Gastrocnemius medialis (tissue), 4 donors: ENCODE measurements at regions not wholly inside any gene's neighbourhood (a gene's known extent, or its start where the extent isn't known, plus 50 kb on each side); places are given as distances from the start of the nearest gene placed in this dataset.
A peak's percentile ranks its signal among the peaks of the same experiment; 100 is the strongest.

ENCODE experiments used
- ATAC-seq, 2 donors: fragments of 150-250 bp; one replicate each; pipeline ENCODE4 v1.9.1; 2016
- DNase-seq, 2 donors: peaks; one replicate each; pipeline ENCODE4 v3.0.0-alpha.2; 2019
- H3K27ac ChIP-seq, 4 donors: fragments of 200-600 bp; sonication (generic); 1 replicate in 1 of 4; 2 replicates in 3 of 4; pipeline ENCODE4 v1.5.1; 2016 to 2018; ENCODE audit warnings: mild to moderate bottlenecking in 2 of 4, moderate library complexity in 1 of 4
- H3K27me3 ChIP-seq, 3 donors: fragments of 200-600 bp; sonication (generic) in 2 of 3; 1 replicate in 1 of 3; 2 replicates in 2 of 3; pipeline versions ENCODE4 v1.5.1 to v1.6.0; 2016 to 2019; ENCODE audit warnings: mild to moderate bottlenecking in 1 of 3, moderate library complexity in 1 of 3
- H3K36me3 ChIP-seq, 2 donors: fragments of 200-600 bp; sonication (generic) in 1 of 2; one replicate each; pipeline ENCODE4 v1.5.1; 2017 to 2018
- H3K4me1 ChIP-seq, 2 donors: fragments of 200-600 bp; sonication (generic) in 1 of 2; one replicate each; pipeline ENCODE4 v1.5.1; 2016 to 2017; ENCODE audit warnings: mild to moderate bottlenecking in 2 of 2
- H3K4me3 ChIP-seq, 4 donors: fragments of 200-600 bp; sonication (generic) in 3 of 4; 1 replicate in 1 of 4; 2 replicates in 3 of 4; pipeline ENCODE4 v1.5.1; 2016 to 2019; ENCODE audit warnings: mild to moderate bottlenecking in 2 of 4
- H3K9me3 ChIP-seq, 3 donors: fragments of 200-600 bp; sonication (generic) in 2 of 3; 1 replicate in 1 of 3; 2 replicates in 2 of 3; pipeline ENCODE4 v1.5.1; 2016 to 2019
- POLR2A ChIP-seq, 2 donors: fragments of 450-650 bp; IDR thresholded peaks; one replicate each; pipeline ENCODE4 v1.6.1; 2017; ENCODE audit warnings: antibody characterized with exemption in 2 of 2, mild to moderate bottlenecking in 2 of 2, moderate library complexity in 2 of 2
- in situ Hi-C, 4 donors: fragments of 200-750 bp; cut with MboI; loops; one replicate each; pipeline versions ENCODE4 v1.15.0 to v1.8.0; 2017; ENCODE audit warnings: low sequenced_read_pairs in 4 of 4
- intact Hi-C: fragments of 100-400 bp; cut with DNase I; formaldehyde crosslinking; loops from one replicate; pipeline ENCODE4 v1.15.1; 2023; ENCODE audit warnings: low total_unique reads
- TF ChIP-seq, protein P1 (sequence below), 5 experiments: fragments of 450-650 bp in 3 of 5; fragments of 200-600 bp in 2 of 5; sonication (generic) in 2 of 5; IDR thresholded peaks in 4 of 5; conservative IDR thresholded peaks in 1 of 5; 1 replicate in 4 of 5; 2 replicates in 1 of 5; pipeline ENCODE4 v1.5.1; 2016 to 2019; ENCODE audit warnings: antibody characterized with exemption in 5 of 5, mild to moderate bottlenecking in 3 of 5, moderate library complexity in 3 of 5

DNA sequence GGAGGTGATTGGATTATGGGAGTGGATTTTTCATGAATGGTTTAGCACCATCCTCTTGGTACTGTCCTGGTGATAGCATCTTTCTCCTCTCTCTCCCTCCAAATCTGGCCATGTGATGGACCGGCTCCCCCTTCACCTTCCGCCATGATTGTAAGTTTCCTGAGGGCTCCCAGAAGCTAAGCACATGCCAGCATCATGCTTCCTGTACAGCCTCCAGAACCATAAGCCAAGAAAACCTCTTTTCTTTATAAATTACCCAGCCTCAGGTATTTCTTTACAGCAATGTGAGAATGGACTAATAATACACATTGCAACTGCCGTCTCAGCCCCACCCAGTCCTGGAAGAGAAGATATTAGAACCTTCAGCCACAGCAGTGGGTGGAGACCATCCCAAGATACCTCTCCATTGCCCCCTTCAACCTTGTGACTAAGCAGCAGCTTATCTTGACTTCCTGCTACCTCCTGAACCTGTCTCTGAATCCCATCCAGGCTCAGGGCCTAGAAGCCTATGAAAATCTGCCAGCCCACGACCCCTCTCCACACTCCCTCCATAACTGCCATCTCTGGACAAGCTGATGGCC is 81.8 kb upstream of the AGAP1 start:
- no peaks in the 10 kb centered on the region for H3K9me3 ChIP-seq
- H3K27ac ChIP-seq: no peak overlapping the region
- no peak for TF ChIP-seq POLR2A (IDR thresholded peaks at IDR 0.05)
- TF ChIP-seq, protein P1, sequence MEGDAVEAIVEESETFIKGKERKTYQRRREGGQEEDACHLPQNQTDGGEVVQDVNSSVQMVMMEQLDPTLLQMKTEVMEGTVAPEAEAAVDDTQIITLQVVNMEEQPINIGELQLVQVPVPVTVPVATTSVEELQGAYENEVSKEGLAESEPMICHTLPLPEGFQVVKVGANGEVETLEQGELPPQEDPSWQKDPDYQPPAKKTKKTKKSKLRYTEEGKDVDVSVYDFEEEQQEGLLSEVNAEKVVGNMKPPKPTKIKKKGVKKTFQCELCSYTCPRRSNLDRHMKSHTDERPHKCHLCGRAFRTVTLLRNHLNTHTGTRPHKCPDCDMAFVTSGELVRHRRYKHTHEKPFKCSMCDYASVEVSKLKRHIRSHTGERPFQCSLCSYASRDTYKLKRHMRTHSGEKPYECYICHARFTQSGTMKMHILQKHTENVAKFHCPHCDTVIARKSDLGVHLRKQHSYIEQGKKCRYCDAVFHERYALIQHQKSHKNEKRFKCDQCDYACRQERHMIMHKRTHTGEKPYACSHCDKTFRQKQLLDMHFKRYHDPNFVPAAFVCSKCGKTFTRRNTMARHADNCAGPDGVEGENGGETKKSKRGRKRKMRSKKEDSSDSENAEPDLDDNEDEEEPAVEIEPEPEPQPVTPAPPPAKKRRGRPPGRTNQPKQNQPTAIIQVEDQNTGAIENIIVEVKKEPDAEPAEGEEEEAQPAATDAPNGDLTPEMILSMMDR (IDR thresholded peaks at IDR 0.05 in 4 of 5, conservative IDR thresholded peaks at IDR 0.05 in 1 of 5): no peak
- in situ Hi-C loops: no loop called here
- DNase-seq (no peak), ATAC-seq (no peak)
- intact Hi-C loops: no loop called here
- H3K4me3 ChIP-seq: no peak overlapping the region
- H3K27me3 ChIP-seq: no peaks in the 10 kb centered on the region
- no peaks in the 10 kb centered on the region for H3K36me3 ChIP-seq
- no peaks in the 10 kb centered on the region for H3K4me1 ChIP-seq

DNA sequence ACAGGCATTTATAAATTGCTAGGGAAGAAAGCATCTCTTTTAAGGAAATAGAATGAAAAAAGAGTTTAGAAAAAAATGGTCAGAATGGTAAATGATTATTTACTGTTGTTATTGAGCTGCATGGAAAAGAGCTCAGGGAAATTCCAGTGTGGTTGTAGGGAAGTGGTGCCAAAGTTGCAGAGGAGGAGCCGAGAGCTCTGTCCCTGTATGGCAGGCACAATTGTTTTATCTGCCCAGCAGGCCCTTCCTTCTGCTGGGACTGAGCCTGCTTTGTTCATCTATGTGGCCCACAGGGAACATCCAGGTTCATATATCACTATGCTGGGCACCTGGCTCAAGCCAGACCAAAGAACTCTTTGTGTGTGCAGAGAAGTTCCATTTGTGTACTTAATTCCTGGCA is 80.8 kb upstream of the AGAP1 start:
- intact Hi-C loops: no loop called here
- H3K27me3 ChIP-seq: no peaks in the 10 kb centered on the region
- no peak for ATAC-seq

DNA sequence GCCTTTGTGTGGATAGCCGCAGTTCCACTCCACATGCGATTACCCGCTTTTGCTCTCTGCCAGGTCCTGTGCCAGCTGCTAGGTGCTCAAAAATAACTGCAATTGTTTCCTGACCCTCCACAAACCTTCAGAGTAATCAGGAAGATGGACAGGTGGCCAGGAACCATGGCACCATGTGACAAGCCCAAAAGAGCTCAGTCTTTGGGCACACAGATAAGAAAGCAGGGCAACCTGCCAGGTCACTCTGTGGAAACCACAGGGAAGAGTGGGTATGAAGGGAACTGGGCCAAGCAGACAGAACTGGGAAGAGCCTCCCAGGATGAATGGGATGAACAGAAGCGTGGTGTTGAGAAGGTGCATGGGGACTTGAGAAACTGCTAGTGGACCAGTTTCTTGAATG is 79.4 kb upstream of the AGAP1 start:
- ATAC-seq (no peak), DNase-seq (no peak)
- Histone ChIP-seq H3K4me3 (no peak overlapping the region), H3K27me3 (no peaks in the 10 kb centered on the region), H3K36me3 (no peaks in the 10 kb centered on the region), H3K9me3 (no peaks in the 10 kb centered on the region), H3K27ac (no peak overlapping the region), H3K4me1 (no peaks in the 10 kb centered on the region)
- TF ChIP-seq, protein P1 (IDR thresholded peaks at IDR 0.05 in 4 of 5, conservative IDR thresholded peaks at IDR 0.05 in 1 of 5): no peak
- TF ChIP-seq POLR2A (IDR thresholded peaks at IDR 0.05): no peak
- in situ Hi-C loops: no loop called here
- intact Hi-C loops: no loop called here

More for the DNA sequence above, 80.8 kb upstream of the AGAP1 start:
- no peak for DNase-seq
- in situ Hi-C loops: no loop called here
- Histone ChIP-seq H3K4me3 (no peak overlapping the region), H3K9me3 (no peaks in the 10 kb centered on the region), H3K36me3 (no peaks in the 10 kb centered on the region), H3K4me1 (no peaks in the 10 kb centered on the region), H3K27ac (no peak overlapping the region)
- TF ChIP-seq, protein P1 (IDR thresholded peaks at IDR 0.05 in 4 of 5, conservative IDR thresholded peaks at IDR 0.05 in 1 of 5): no peak
- TF ChIP-seq POLR2A (IDR thresholded peaks at IDR 0.05): no peak

DNA sequence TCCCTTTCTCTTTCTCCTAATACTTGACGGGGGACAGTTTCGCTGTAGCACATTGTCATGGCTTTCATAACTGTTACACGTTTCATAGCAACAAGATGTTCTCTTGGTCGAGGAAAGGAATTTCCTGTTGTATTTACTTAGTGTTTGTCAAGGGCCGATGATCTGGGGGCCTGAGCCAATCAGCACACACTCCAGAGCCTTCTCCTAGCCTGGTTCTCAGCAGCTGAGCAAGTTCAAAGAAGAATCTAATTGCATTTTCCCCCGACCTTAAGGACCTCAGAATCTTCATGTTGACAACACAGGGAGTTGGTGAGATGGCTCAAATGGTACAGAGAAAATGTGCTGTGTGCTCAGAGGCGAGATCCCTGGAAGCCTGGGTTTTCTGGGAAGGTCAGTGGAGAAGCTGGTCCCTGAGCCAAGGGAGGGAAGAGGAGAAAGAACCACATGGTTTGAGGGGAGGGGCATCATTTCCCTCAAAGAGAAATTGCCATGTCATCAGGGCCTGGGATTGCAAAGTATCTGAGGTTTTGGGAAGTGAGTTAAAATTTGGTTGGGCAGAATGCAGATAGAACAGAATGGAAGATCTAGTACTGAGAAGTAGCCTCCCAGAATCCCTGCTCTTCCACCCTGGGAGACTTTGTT is 76.9 kb upstream of the AGAP1 start:
- in situ Hi-C loops (no loop called here), intact Hi-C loops (no loop called here)
- peak in 1 of 2 donors; percentile 52 for ATAC-seq
- no peaks in the 10 kb centered on the region for H3K4me1 ChIP-seq
- H3K9me3 ChIP-seq: no peaks in the 10 kb centered on the region
- H3K36me3 ChIP-seq: no peaks in the 10 kb centered on the region
- H3K27ac ChIP-seq: peak overlapping the region in 1 of 4 donors; percentile 21
- DNase-seq: no peak
- TF ChIP-seq, protein P1 (IDR thresholded peaks at IDR 0.05 in 4 of 5, conservative IDR thresholded peaks at IDR 0.05 in 1 of 5): no peak
- TF ChIP-seq POLR2A (IDR thresholded peaks at IDR 0.05): no peak
- H3K27me3 ChIP-seq: no peaks in the 10 kb centered on the region
- H3K4me3 ChIP-seq: no peak overlapping the region
